PC-3 (cell line): ENCODE measurements at regions not wholly inside any gene's neighbourhood (a gene's known extent, or its start where the extent isn't known, plus 50 kb on each side); places are given as distances from the start of the nearest gene placed in this dataset.

Experiments used
- EZH2phosphoT487 ChIP-seq: fragments of 300-600 bp; sonication (generic); IDR thresholded peaks from 2 replicates; pipeline ENCODE4 v1.6.1; 2018; ENCODE audit warnings: mild to moderate bottlenecking, antibody characterized with exemption, low read length, borderline replicate concordance
- TF ChIP-seq, protein P1 (sequence below): fragments of 300-600 bp; sonication (generic); conservative IDR thresholded peaks from 2 replicates; pipeline ENCODE4 v1.5.1; 2017; ENCODE audit warnings: antibody characterized with exemption, low read depth, mild to moderate bottlenecking, low read length

DNA sequence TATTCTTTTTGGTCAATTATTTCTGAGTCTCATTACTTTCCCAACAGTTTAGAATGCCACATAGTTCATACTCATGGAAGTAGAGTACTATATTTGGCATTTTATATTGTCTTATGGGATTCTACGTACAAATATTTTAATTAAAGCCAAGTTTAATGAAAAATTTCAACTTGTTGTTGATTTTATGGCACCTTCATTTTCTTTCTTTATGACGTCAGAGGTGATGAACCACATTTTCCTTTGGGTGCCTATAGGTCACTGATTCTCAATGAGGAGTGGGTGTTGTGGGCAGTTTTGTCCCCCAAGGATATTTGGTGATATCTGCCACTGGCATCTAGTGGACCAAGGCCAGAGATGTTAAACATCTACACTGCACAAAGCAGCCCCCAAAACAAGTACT is 1071.3 kb downstream of the NXPH1 start:
- no peak for TF ChIP-seq EZH2phosphoT487
- TF ChIP-seq, protein P1, sequence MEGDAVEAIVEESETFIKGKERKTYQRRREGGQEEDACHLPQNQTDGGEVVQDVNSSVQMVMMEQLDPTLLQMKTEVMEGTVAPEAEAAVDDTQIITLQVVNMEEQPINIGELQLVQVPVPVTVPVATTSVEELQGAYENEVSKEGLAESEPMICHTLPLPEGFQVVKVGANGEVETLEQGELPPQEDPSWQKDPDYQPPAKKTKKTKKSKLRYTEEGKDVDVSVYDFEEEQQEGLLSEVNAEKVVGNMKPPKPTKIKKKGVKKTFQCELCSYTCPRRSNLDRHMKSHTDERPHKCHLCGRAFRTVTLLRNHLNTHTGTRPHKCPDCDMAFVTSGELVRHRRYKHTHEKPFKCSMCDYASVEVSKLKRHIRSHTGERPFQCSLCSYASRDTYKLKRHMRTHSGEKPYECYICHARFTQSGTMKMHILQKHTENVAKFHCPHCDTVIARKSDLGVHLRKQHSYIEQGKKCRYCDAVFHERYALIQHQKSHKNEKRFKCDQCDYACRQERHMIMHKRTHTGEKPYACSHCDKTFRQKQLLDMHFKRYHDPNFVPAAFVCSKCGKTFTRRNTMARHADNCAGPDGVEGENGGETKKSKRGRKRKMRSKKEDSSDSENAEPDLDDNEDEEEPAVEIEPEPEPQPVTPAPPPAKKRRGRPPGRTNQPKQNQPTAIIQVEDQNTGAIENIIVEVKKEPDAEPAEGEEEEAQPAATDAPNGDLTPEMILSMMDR: no peak
